A549 (cell line): ENCODE measurements at regions not wholly inside any gene's neighbourhood (a gene's known extent, or its start where the extent isn't known, plus 50 kb on each side); places are given as distances from the start of the nearest gene placed in this dataset.

ENCODE experiments used
- ATAC-seq, 2 experiments: fragments of 200-7000 bp in 1 of 2; fragments of >200 bp in 1 of 2; cut with Nextera tagmentation in 1 of 2; cut with Tn5 transposase in 1 of 2; 3 replicates each; pipeline versions ENCODE4 v1.8.0 to v1.9.1; 2018 to 2020; ENCODE audit warnings: mild to moderate bottlenecking in 1 of 2, moderate library complexity in 1 of 2
- CTCF ChIA-PET: fragments of 300-600 bp; sonication (Branson Sonifier 250); formaldehyde crosslinking; extraction: SDS; loops from one replicate; lab custom pipeline; 2021; ENCODE audit warnings: antibody characterized with exemption, inconsistent platforms; lab: Yijun Ruan, JAX
- POLR2A ChIA-PET: fragments of 350-600 bp; formaldehyde crosslinking; extraction: SDS; loops from one replicate; lab custom pipeline; 2021; ENCODE audit warnings: antibody characterized with exemption, inconsistent platforms; lab: Yijun Ruan, JAX
- DNase-seq, 2 experiments: peaks; one replicate each; pipeline versions ENCODE4 v3.0.0 to v3.0.0-alpha.2; 2011 to 2016; ENCODE audit warnings: low read depth in 1 of 2, low spot score in 1 of 2
- FAIRE-seq: peaks from 2 replicates; lab custom pipeline; 2011; peaks lifted over from hg19 to GRCh38; lab: Jason Lieb, UNC
- H3K27ac ChIP-seq, 2 experiments: fragments of >200 bp; sonication (Bioruptor Twin); formaldehyde crosslinking; 3 replicates each; pipeline ENCODE4 v1.5.1; 2016 to 2017
- H3K4me1 ChIP-seq: fragments of >200 bp; sonication (Bioruptor Twin); formaldehyde crosslinking; 3 replicates; pipeline ENCODE4 v1.6.1; 2016
- H3K4me2 ChIP-seq: fragments of >200 bp; sonication (Bioruptor Twin); formaldehyde crosslinking; 3 replicates; pipeline ENCODE4 v1.6.1; 2016
- H3K4me3 ChIP-seq: fragments of >200 bp; sonication (Bioruptor Twin); formaldehyde crosslinking; 3 replicates; pipeline ENCODE4 v1.5.1; 2016
- H3K9me3 ChIP-seq: fragments of >200 bp; sonication (Bioruptor Twin); formaldehyde crosslinking; 3 replicates; pipeline ENCODE4 v1.6.1; 2016
- BHLHE40 ChIP-seq: IDR thresholded peaks from 2 replicates; pipeline ENCODE4 v1.6.1; 2012; ENCODE audit warnings: low read depth, low read length, inconsistent platforms
- CBX2 ChIP-seq: fragments of 200-600 bp; sonication (generic); IDR thresholded peaks from 2 replicates; pipeline ENCODE4 v1.6.1; 2016; ENCODE audit warnings: low read depth, mild to moderate bottlenecking, borderline replicate concordance
- CBX8 ChIP-seq: fragments of 200-600 bp; sonication (generic); IDR thresholded peaks from 2 replicates; pipeline ENCODE4 v1.6.1; 2016
- CEBPB ChIP-seq, 2 experiments: fragments of >200 bp in 1 of 2; sonication (Bioruptor Twin) in 1 of 2; formaldehyde crosslinking in 1 of 2; IDR thresholded peaks; 2 replicates each; pipeline ENCODE4 v1.6.1; 2012 to 2016
- CHD4 ChIP-seq: fragments of 200-600 bp; sonication (generic); IDR thresholded peaks from 2 replicates; pipeline ENCODE4 v1.6.1; 2016; ENCODE audit warnings: antibody characterized with exemption, mild to moderate bottlenecking, borderline replicate concordance
- EHF ChIP-seq: fragments of 250-450 bp; sonication (Bioruptor Pico); IDR thresholded peaks from 2 replicates; pipeline ENCODE4 v1.5.0; 2020; ENCODE audit warnings: mild to moderate bottlenecking
- FOSB ChIP-seq: fragments of 250-450 bp; sonication (Bioruptor Pico); IDR thresholded peaks from 2 replicates; pipeline ENCODE4 v1.5.0; 2020; ENCODE audit warnings: mild to moderate bottlenecking, moderate library complexity
- HDAC2 ChIP-seq: fragments of 200-600 bp; sonication (generic); IDR thresholded peaks from 2 replicates; pipeline ENCODE4 v1.6.1; 2016
- HOXB13 ChIP-seq: fragments of 250-450 bp; sonication (Bioruptor Pico); IDR thresholded peaks from 2 replicates; pipeline ENCODE4 v1.5.0; 2020; ENCODE audit warnings: low read depth, mild to moderate bottlenecking, moderate library complexity
- HOXB5 ChIP-seq: fragments of 250-450 bp; sonication (Bioruptor Pico); IDR thresholded peaks from 2 replicates; pipeline ENCODE4 v1.5.0; 2020; ENCODE audit warnings: mild to moderate bottlenecking, moderate library complexity
- KDM1A ChIP-seq: fragments of 200-600 bp; sonication (generic); IDR thresholded peaks from 2 replicates; pipeline ENCODE4 v1.6.1; 2016; ENCODE audit warnings: low read depth, mild to moderate bottlenecking
- KDM5A ChIP-seq: fragments of 200-600 bp; sonication (generic); IDR thresholded peaks from 2 replicates; pipeline ENCODE4 v1.6.1; 2016; ENCODE audit warnings: antibody characterized with exemption, mild to moderate bottlenecking
- MAFK ChIP-seq: fragments of 450-650 bp; IDR thresholded peaks from 2 replicates; pipeline ENCODE4 v1.6.1; 2014; ENCODE audit not compliant: partially characterized antibody
- MAZ ChIP-seq: fragments of 150-350 bp; IDR thresholded peaks from 2 replicates; pipeline ENCODE4 v1.6.1; 2014; ENCODE audit warnings: antibody characterized with exemption, low read depth, low read length, borderline replicate concordance
- MYC ChIP-seq: IDR thresholded peaks from 2 replicates; pipeline ENCODE4 v1.6.1; 2012; ENCODE audit warnings: mild to moderate bottlenecking, inconsistent platforms, low read length, improper control_type of control experiment, borderline replicate concordance
- NPAS2 ChIP-seq: fragments of 250-450 bp; sonication (Bioruptor Pico); IDR thresholded peaks from 2 replicates; pipeline ENCODE4 v1.8.0; 2022; ENCODE audit warnings: mild to moderate bottlenecking, moderate library complexity, borderline replicate concordance
- PHF8 ChIP-seq: fragments of 200-600 bp; sonication (generic); IDR thresholded peaks from 2 replicates; pipeline ENCODE4 v1.6.1; 2016; ENCODE audit warnings: low read depth, mild to moderate bottlenecking, antibody characterized with exemption, moderate library complexity, borderline replicate concordance
- POLR2A ChIP-seq: IDR thresholded peaks from 2 replicates; pipeline ENCODE4 v1.6.1; 2012; ENCODE audit warnings: mild to moderate bottlenecking, low read length
- RARB ChIP-seq: fragments of 250-450 bp; sonication (Bioruptor Pico); IDR thresholded peaks from 2 replicates; pipeline ENCODE4 v1.8.0; 2021; ENCODE audit warnings: mild to moderate bottlenecking, moderate library complexity
- RFX5 ChIP-seq: fragments of 450-650 bp; IDR thresholded peaks from 2 replicates; pipeline ENCODE4 v1.7.1; 2014; ENCODE audit warnings: antibody characterized with exemption, mild to moderate bottlenecking, moderate library complexity
- TFCP2L1 ChIP-seq: fragments of 250-450 bp; sonication (Bioruptor Pico); IDR thresholded peaks from 2 replicates; pipeline ENCODE4 v1.5.0; 2021; ENCODE audit warnings: mild to moderate bottlenecking
- TP53 ChIP-seq: fragments of 250-450 bp; sonication (Bioruptor Pico); IDR thresholded peaks from 2 replicates; pipeline ENCODE4 v1.5.0; 2021; ENCODE audit warnings: mild to moderate bottlenecking, moderate library complexity
- ZFP36 ChIP-seq: fragments of 450-650 bp; IDR thresholded peaks from 2 replicates; pipeline ENCODE4 v1.6.1; 2014; ENCODE audit warnings: borderline replicate concordance; ENCODE audit not compliant: partially characterized antibody
- WGBS: methylation state at CpG from one replicate; pipeline ENCODE4 v1.1.6; 2017; ENCODE audit errors: missing lambda C conversion rate; 5-methylcytosine and 5-hydroxymethylcytosine counted together
- TF ChIP-seq, protein P1 (sequence below): IDR thresholded peaks from 2 replicates; pipeline ENCODE4 v1.6.1; 2012
- TF ChIP-seq, protein P2 (sequence below): fragments of >200 bp; sonication (Bioruptor Twin); formaldehyde crosslinking; IDR thresholded peaks from 2 replicates; pipeline ENCODE4 v1.6.1; 2016
- TF ChIP-seq, protein P3 (sequence below): fragments of 450-650 bp; IDR thresholded peaks from 2 replicates; pipeline ENCODE4 v1.6.1; 2014; ENCODE audit warnings: antibody characterized with exemption
- TF ChIP-seq, protein P4 (sequence below): fragments of 200-600 bp; sonication (generic); IDR thresholded peaks from 2 replicates; pipeline ENCODE4 v1.6.1; 2016; ENCODE audit warnings: antibody characterized with exemption, mild to moderate bottlenecking, moderate library complexity

DNA sequence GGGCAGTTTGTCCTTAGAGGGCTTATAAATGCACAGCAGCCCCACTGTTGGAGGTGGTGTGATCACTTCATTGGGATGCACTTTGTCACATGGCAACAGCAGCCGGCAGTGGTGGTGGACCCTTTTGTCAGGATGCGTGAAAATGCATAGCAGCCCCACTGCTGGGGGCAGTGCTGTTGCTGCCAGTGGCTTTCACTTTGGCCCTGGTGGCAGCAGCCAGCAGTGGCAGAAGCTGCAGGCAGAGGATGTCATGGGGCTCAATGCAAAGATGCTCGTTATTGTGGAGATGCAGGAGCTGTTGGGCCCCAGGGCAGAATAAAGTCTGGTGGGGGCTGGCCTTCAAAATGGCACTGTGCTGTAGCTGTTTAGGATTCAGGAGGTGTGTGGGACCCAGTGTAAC is 173.0 kb upstream of the DAAM1 start:
- Histone ChIP-seq H3K27ac (no peak overlapping the region), H3K4me2 (no peak overlapping the region), H3K4me3 (no peak overlapping the region)
- no peak for FAIRE-seq
- 93% methylated on average over 3 of the region's 3 CpGs for WGBS
- TF ChIP-seq NPAS2 (CRISPR knock-in tag): no peak
- TF ChIP-seq MAFK: no peak
- TF ChIP-seq CEBPB (IDR thresholded peaks at IDR 0.05): no peak
- no peak for TF ChIP-seq KDM5A
- TF ChIP-seq HDAC2: no peak
- no peak for TF ChIP-seq RFX5
- no peak for TF ChIP-seq CHD4
- no peak for TF ChIP-seq TFCP2L1
- TF ChIP-seq RARB (CRISPR knock-in tag): no peak
- no peak for TF ChIP-seq MAZ
- no peak for TF ChIP-seq PHF8
- TF ChIP-seq, protein P1, sequence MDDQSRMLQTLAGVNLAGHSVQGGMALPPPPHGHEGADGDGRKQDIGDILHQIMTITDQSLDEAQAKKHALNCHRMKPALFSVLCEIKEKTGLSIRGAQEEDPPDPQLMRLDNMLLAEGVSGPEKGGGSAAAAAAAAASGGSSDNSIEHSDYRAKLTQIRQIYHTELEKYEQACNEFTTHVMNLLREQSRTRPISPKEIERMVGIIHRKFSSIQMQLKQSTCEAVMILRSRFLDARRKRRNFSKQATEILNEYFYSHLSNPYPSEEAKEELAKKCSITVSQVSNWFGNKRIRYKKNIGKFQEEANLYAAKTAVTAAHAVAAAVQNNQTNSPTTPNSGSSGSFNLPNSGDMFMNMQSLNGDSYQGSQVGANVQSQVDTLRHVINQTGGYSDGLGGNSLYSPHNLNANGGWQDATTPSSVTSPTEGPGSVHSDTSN: no peak
- TF ChIP-seq CBX8: no peak
- TF ChIP-seq MYC: no peak
- TF ChIP-seq CBX2: no peak
- TF ChIP-seq, protein P2, sequence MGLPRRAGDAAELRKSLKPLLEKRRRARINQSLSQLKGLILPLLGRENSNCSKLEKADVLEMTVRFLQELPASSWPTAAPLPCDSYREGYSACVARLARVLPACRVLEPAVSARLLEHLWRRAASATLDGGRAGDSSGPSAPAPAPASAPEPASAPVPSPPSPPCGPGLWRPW: no peak
- TF ChIP-seq, all 56 proteins: peak for 0
- ChIA-PET POLR2A (no interaction called here), CTCF (interaction anchor here (0.6 to 1.6 kb wide), 6 partner anchors 19 to 375 kb away, joined by 3 to 5 read pairs (median 3); no protein-coding TSS in a partner anchor)
- DNase-seq: no peak
- H3K4me1 ChIP-seq: no peaks in the 10 kb centered on the region
- ATAC-seq: no peak
- no peaks in the 10 kb centered on the region for H3K9me3 ChIP-seq

DNA sequence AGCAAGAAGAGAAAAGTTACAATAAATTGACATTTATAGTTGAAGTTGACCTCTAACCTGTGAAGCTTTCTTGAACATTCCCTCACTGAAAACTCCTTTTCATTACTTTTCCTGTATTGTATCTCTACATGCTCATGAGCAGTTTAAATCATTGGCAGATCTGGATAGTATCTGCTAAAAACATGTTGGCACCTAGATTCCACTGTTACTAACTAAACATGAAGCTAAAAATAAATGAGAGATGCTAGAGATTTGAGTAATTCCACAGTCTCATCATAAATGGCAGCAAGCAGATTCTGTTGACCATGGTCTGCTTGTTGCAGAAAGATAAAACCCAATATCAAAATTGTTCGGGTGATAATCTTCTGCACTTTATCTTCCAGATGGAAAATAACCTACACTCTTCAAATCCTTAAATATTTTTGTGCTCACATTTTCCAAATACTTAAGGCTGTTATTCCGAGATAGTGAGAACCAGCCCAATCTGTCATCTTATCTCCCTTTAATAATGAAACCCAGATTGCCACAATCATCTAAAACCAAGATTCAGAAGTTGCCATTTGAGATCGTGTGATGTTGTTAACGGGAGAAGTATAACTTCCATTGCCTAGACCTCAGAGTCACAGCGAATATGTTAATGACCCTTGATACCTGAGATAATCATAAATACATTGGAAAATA is 171.0 kb upstream of the DAAM1 start:
- ChIA-PET CTCF (interaction anchor here (1.0 kb wide), 1 partner anchor 14 kb away, joined by 3 read pairs; no protein-coding TSS in a partner anchor), POLR2A (no interaction called here)
- no peak overlapping the region for H3K27ac ChIP-seq

More for the DNA sequence above, 171.0 kb upstream of the DAAM1 start:
- Histone ChIP-seq H3K4me1 (no peaks in the 10 kb centered on the region), H3K4me3 (no peak overlapping the region), H3K4me2 (no peak overlapping the region), H3K9me3 (no peaks in the 10 kb centered on the region)
- FAIRE-seq (no peak), ATAC-seq (no peak), DNase-seq (no peak)
- no peak for TF ChIP-seq FOSB
- TF ChIP-seq PHF8: no peak
- TF ChIP-seq TP53 (CRISPR knock-in tag): no peak
- TF ChIP-seq, protein P3, sequence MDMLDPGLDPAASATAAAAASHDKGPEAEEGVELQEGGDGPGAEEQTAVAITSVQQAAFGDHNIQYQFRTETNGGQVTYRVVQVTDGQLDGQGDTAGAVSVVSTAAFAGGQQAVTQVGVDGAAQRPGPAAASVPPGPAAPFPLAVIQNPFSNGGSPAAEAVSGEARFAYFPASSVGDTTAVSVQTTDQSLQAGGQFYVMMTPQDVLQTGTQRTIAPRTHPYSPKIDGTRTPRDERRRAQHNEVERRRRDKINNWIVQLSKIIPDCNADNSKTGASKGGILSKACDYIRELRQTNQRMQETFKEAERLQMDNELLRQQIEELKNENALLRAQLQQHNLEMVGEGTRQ: no peak
- no peak for TF ChIP-seq CEBPB (IDR thresholded peaks at IDR 0.05)
- TF ChIP-seq HOXB13 (CRISPR knock-in tag): no peak
- TF ChIP-seq HOXB5: no peak
- no peak for TF ChIP-seq ZFP36
- no peak for TF ChIP-seq KDM1A
- TF ChIP-seq EHF: no peak
- TF ChIP-seq BHLHE40: no peak
- TF ChIP-seq, protein P1: no peak
- TF ChIP-seq MAFK: no peak
- TF ChIP-seq, protein P4, sequence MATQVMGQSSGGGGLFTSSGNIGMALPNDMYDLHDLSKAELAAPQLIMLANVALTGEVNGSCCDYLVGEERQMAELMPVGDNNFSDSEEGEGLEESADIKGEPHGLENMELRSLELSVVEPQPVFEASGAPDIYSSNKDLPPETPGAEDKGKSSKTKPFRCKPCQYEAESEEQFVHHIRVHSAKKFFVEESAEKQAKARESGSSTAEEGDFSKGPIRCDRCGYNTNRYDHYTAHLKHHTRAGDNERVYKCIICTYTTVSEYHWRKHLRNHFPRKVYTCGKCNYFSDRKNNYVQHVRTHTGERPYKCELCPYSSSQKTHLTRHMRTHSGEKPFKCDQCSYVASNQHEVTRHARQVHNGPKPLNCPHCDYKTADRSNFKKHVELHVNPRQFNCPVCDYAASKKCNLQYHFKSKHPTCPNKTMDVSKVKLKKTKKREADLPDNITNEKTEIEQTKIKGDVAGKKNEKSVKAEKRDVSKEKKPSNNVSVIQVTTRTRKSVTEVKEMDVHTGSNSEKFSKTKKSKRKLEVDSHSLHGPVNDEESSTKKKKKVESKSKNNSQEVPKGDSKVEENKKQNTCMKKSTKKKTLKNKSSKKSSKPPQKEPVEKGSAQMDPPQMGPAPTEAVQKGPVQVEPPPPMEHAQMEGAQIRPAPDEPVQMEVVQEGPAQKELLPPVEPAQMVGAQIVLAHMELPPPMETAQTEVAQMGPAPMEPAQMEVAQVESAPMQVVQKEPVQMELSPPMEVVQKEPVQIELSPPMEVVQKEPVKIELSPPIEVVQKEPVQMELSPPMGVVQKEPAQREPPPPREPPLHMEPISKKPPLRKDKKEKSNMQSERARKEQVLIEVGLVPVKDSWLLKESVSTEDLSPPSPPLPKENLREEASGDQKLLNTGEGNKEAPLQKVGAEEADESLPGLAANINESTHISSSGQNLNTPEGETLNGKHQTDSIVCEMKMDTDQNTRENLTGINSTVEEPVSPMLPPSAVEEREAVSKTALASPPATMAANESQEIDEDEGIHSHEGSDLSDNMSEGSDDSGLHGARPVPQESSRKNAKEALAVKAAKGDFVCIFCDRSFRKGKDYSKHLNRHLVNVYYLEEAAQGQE: no peak
- TF ChIP-seq TFCP2L1: no peak
- TF ChIP-seq POLR2A: no peak
- TF ChIP-seq, all 56 proteins: peak for 0
- 48% methylated on average over 5 of the region's 5 CpGs for WGBS
